ENCODE measurements at regions not wholly inside any gene's neighbourhood (a gene's known extent, or its start where the extent isn't known, plus 50 kb on each side); places are given as distances from the start of the nearest gene placed in this dataset.

GRCh38 chr16:86887416-86887815, 309.1 kb downstream of the FOXL1 start:
- TF ChIP-seq CTCF (IDR thresholded peaks at IDR 0.05), result no peak
- TF ChIP-seq POLR2A (IDR thresholded peaks at IDR 0.05), result no peak

Measured in heart left ventricle (tissue), 13 donors.